ENCODE measurements at regions not wholly inside any gene's neighbourhood (a gene's known extent, or its start where the extent isn't known, plus 50 kb on each side); places are given as distances from the start of the nearest gene placed in this dataset.

- no peaks in the 10 kb centered on the region for H3K9me3 ChIP-seq (replicated peaks in 1 of 3)
- TF ChIP-seq POLR2A (IDR thresholded peaks at IDR 0.05) (no peak), CTCF (IDR thresholded peaks at IDR 0.05) (no peak)
- DNase-seq: no peak
- no peaks in the 10 kb centered on the region for H3K4me1 ChIP-seq (replicated peaks in 1 of 2)
- intact Hi-C loops (cut with DNase I): no loop called here
- H3K4me3 ChIP-seq: no peak overlapping the region
- no peak overlapping the region for H3K27ac ChIP-seq
- 53 to 63% (median 59%) methylated on average over 2 of the region's 2 CpGs for WGBS, 4 donors
- H3K27me3 ChIP-seq: no peaks in the 10 kb centered on the region
- no peaks in the 10 kb centered on the region for H3K36me3 ChIP-seq (replicated peaks in 1 of 2)
Observed at GRCh38 chr4:32258986-32259385, 1538.8 kb downstream of the PCDH7 start.

GRCh38 chr4:32261196-32261595 lies 1541.0 kb downstream of the PCDH7 start:
- no peak for TF ChIP-seq CTCF (IDR thresholded peaks at IDR 0.05)
- no peak for TF ChIP-seq POLR2A (IDR thresholded peaks at IDR 0.05)
- no peaks in the 10 kb centered on the region for H3K36me3 ChIP-seq (replicated peaks in 1 of 2)
- DNase-seq: no peak
- no peaks in the 10 kb centered on the region for H3K4me1 ChIP-seq (replicated peaks in 1 of 2)
- H3K9me3 ChIP-seq (replicated peaks in 1 of 3): no peaks in the 10 kb centered on the region
- intact Hi-C loops (cut with DNase I): no loop called here
- 74 to 85% (median 79%) methylated on average over 9 of the region's 9 CpGs for WGBS, 4 donors
- H3K27ac ChIP-seq: no peak overlapping the region
- H3K4me3 ChIP-seq: no peak overlapping the region
- no peaks in the 10 kb centered on the region for H3K27me3 ChIP-seq

GRCh38 chr4:32268863-32269262 lies 1548.7 kb downstream of the PCDH7 start:
- Histone ChIP-seq H3K4me3 (no peak overlapping the region), H3K36me3 (replicated peaks in 1 of 2) (no peaks in the 10 kb centered on the region), H3K9me3 (replicated peaks in 1 of 3) (no peaks in the 10 kb centered on the region), H3K27me3 (no peaks in the 10 kb centered on the region), H3K4me1 (replicated peaks in 1 of 2) (no peaks in the 10 kb centered on the region), H3K27ac (no peak overlapping the region)
- TF ChIP-seq POLR2A (IDR thresholded peaks at IDR 0.05) (no peak), CTCF (IDR thresholded peaks at IDR 0.05) (no peak)
- no peak for DNase-seq
- intact Hi-C loops (cut with DNase I): no loop called here
- 0% methylated on average over 1 of the region's 1 CpG for WGBS, 4 donors

GRCh38 chr4:32290102-32290501 lies 1569.9 kb downstream of the PCDH7 start:
- DNase-seq: no peak
- no peak overlapping the region for H3K4me3 ChIP-seq
- intact Hi-C loops (cut with DNase I): no loop called here
- no peaks in the 10 kb centered on the region for H3K36me3 ChIP-seq (replicated peaks in 1 of 2)
- TF ChIP-seq CTCF (IDR thresholded peaks at IDR 0.05) (no peak), POLR2A (IDR thresholded peaks at IDR 0.05) (no peak)
- H3K4me1 ChIP-seq (replicated peaks in 1 of 2): no peaks in the 10 kb centered on the region
- no peaks in the 10 kb centered on the region for H3K9me3 ChIP-seq (replicated peaks in 1 of 3)
- no peaks in the 10 kb centered on the region for H3K27me3 ChIP-seq
- no peak overlapping the region for H3K27ac ChIP-seq
- WGBS, 4 donors: 81 to 88% (median 83%) methylated on average over 1 of the region's 1 CpG

Data from adrenal gland (tissue), 9 donors.